ENCODE measurements at regions not wholly inside any gene's neighbourhood (a gene's known extent, or its start where the extent isn't known, plus 50 kb on each side); places are given as distances from the start of the nearest gene placed in this dataset.

- H3K27me3 ChIP-seq (ENCODE audit: control insufficient read depth, insufficient read depth, low read length, poor library complexity, severe bottlenecking), result no peaks in the 10 kb centered on the region
- 43 to 73% methylated on average over 1 to 2 of the region's 2 CpGs for WGBS, 2 experiments
- H3K4me3 ChIP-seq (ENCODE audit: insufficient read depth, low read depth, low read length), result no peak overlapping the region
- H3K4me1 ChIP-seq (ENCODE audit: control insufficient read depth, insufficient read depth, low read length), result no peaks in the 10 kb centered on the region
- no peaks in the 10 kb centered on the region for H3K36me3 ChIP-seq (ENCODE audit: control insufficient read depth, insufficient read depth, low read length)
- H3K9me3 ChIP-seq (ENCODE audit: control insufficient read depth, low read length), result no peaks in the 10 kb centered on the region
- no peak overlapping the region for H3K27ac ChIP-seq (ENCODE audit: insufficient read depth, low read depth, low read length, poor library complexity, severe bottlenecking)
These were observed 1570.6 kb upstream of the GOT2 start for GRCh38 chr16:60304720-60305119.

- no peaks in the 10 kb centered on the region for H3K27me3 ChIP-seq (ENCODE audit: control insufficient read depth, insufficient read depth, low read length, poor library complexity, severe bottlenecking)
- H3K27ac ChIP-seq (ENCODE audit: insufficient read depth, low read depth, low read length, poor library complexity, severe bottlenecking), result no peak overlapping the region
- no peaks in the 10 kb centered on the region for H3K9me3 ChIP-seq (ENCODE audit: control insufficient read depth, low read length)
- no peak overlapping the region for H3K4me3 ChIP-seq (ENCODE audit: insufficient read depth, low read depth, low read length)
- 89 to 95% methylated on average over 4 of the region's 4 CpGs for WGBS, 2 experiments
- H3K4me1 ChIP-seq (ENCODE audit: control insufficient read depth, insufficient read depth, low read length), result no peaks in the 10 kb centered on the region
- H3K36me3 ChIP-seq (ENCODE audit: control insufficient read depth, insufficient read depth, low read length), result no peaks in the 10 kb centered on the region
These were observed 1570.0 kb upstream of the GOT2 start for GRCh38 chr16:60304066-60304465.

- WGBS, 2 experiments, result 92 to 94% methylated on average over 2 of the region's 2 CpGs
- no peaks in the 10 kb centered on the region for H3K27me3 ChIP-seq (ENCODE audit: control insufficient read depth, insufficient read depth, low read length, poor library complexity, severe bottlenecking)
- H3K27ac ChIP-seq (ENCODE audit: insufficient read depth, low read depth, low read length, poor library complexity, severe bottlenecking), result no peak overlapping the region
- H3K9me3 ChIP-seq (ENCODE audit: control insufficient read depth, low read length), result no peaks in the 10 kb centered on the region
- no peak overlapping the region for H3K4me3 ChIP-seq (ENCODE audit: insufficient read depth, low read depth, low read length)
- no peaks in the 10 kb centered on the region for H3K36me3 ChIP-seq (ENCODE audit: control insufficient read depth, insufficient read depth, low read length)
- H3K4me1 ChIP-seq (ENCODE audit: control insufficient read depth, insufficient read depth, low read length), result no peaks in the 10 kb centered on the region
These were observed 1568.6 kb upstream of the GOT2 start for GRCh38 chr16:60302676-60303075.

- Histone ChIP-seq H3K27ac (ENCODE audit: insufficient read depth, low read depth, low read length, poor library complexity, severe bottlenecking) (no peak overlapping the region), H3K36me3 (ENCODE audit: control insufficient read depth, insufficient read depth, low read length) (no peaks in the 10 kb centered on the region), H3K9me3 (ENCODE audit: control insufficient read depth, low read length) (no peaks in the 10 kb centered on the region), H3K4me3 (ENCODE audit: insufficient read depth, low read depth, low read length) (no peak overlapping the region), H3K4me1 (ENCODE audit: control insufficient read depth, insufficient read depth, low read length) (no peaks in the 10 kb centered on the region), H3K27me3 (ENCODE audit: control insufficient read depth, insufficient read depth, low read length, poor library complexity, severe bottlenecking) (no peaks in the 10 kb centered on the region)
- 80 to 91% methylated on average over 2 of the region's 2 CpGs for WGBS, 2 experiments
These were observed 1568.1 kb upstream of the GOT2 start for GRCh38 chr16:60302261-60302660.

- Histone ChIP-seq H3K4me1 (ENCODE audit: control insufficient read depth, insufficient read depth, low read length) (no peaks in the 10 kb centered on the region), H3K4me3 (ENCODE audit: insufficient read depth, low read depth, low read length) (no peak overlapping the region), H3K36me3 (ENCODE audit: control insufficient read depth, insufficient read depth, low read length) (no peaks in the 10 kb centered on the region), H3K27me3 (ENCODE audit: control insufficient read depth, insufficient read depth, low read length, poor library complexity, severe bottlenecking) (no peaks in the 10 kb centered on the region), H3K27ac (ENCODE audit: insufficient read depth, low read depth, low read length, poor library complexity, severe bottlenecking) (no peak overlapping the region), H3K9me3 (ENCODE audit: control insufficient read depth, low read length) (no peaks in the 10 kb centered on the region)
- WGBS, 2 experiments, result 92 to 95% methylated on average over 3 of the region's 3 CpGs
These were observed 1565.2 kb upstream of the GOT2 start for GRCh38 chr16:60299241-60299776.

GRCh38 chr16:60295451-60295850, 1561.3 kb upstream of the GOT2 start:
- no peak overlapping the region for H3K27ac ChIP-seq (ENCODE audit: insufficient read depth, low read depth, low read length, poor library complexity, severe bottlenecking)
- H3K27me3 ChIP-seq (ENCODE audit: control insufficient read depth, insufficient read depth, low read length, poor library complexity, severe bottlenecking), result no peaks in the 10 kb centered on the region
- no peaks in the 10 kb centered on the region for H3K36me3 ChIP-seq (ENCODE audit: control insufficient read depth, insufficient read depth, low read length)
- no peaks in the 10 kb centered on the region for H3K4me1 ChIP-seq (ENCODE audit: control insufficient read depth, insufficient read depth, low read length)
- H3K4me3 ChIP-seq (ENCODE audit: insufficient read depth, low read depth, low read length), result no peak overlapping the region
- 87 to 94% methylated on average over 2 to 3 of the region's 3 CpGs for WGBS, 2 experiments
- no peaks in the 10 kb centered on the region for H3K9me3 ChIP-seq (ENCODE audit: control insufficient read depth, low read length)

GRCh38 chr16:60285794-60286193, 1551.7 kb upstream of the GOT2 start:
- H3K27ac ChIP-seq (ENCODE audit: insufficient read depth, low read depth, low read length, poor library complexity, severe bottlenecking), result no peak overlapping the region
- no peak overlapping the region for H3K4me3 ChIP-seq (ENCODE audit: insufficient read depth, low read depth, low read length)
- WGBS, 2 experiments, result 80% methylated on average over 1 of the region's 1 CpG; no CpG with 5 or more reads in 1 of the 2 experiments
- H3K9me3 ChIP-seq (ENCODE audit: control insufficient read depth, low read length), result no peaks in the 10 kb centered on the region
- H3K27me3 ChIP-seq (ENCODE audit: control insufficient read depth, insufficient read depth, low read length, poor library complexity, severe bottlenecking), result no peaks in the 10 kb centered on the region
- H3K4me1 ChIP-seq (ENCODE audit: control insufficient read depth, insufficient read depth, low read length), result no peaks in the 10 kb centered on the region
- no peaks in the 10 kb centered on the region for H3K36me3 ChIP-seq (ENCODE audit: control insufficient read depth, insufficient read depth, low read length)

GRCh38 chr16:60279061-60279665, 1545.0 kb upstream of the GOT2 start:
- no peaks in the 10 kb centered on the region for H3K27me3 ChIP-seq (ENCODE audit: control insufficient read depth, insufficient read depth, low read length, poor library complexity, severe bottlenecking)
- WGBS, 2 experiments, result 90 to 95% methylated on average over 11 of the region's 11 CpGs

GRCh38 chr16:60274431-60275019, 1540.4 kb upstream of the GOT2 start:
- 100% methylated on average over 1 of the region's 2 CpGs for WGBS, 2 experiments
- Histone ChIP-seq H3K9me3 (ENCODE audit: control insufficient read depth, low read length) (no peaks in the 10 kb centered on the region), H3K4me3 (ENCODE audit: insufficient read depth, low read depth, low read length) (no peak overlapping the region), H3K36me3 (ENCODE audit: control insufficient read depth, insufficient read depth, low read length) (no peaks in the 10 kb centered on the region), H3K27me3 (ENCODE audit: control insufficient read depth, insufficient read depth, low read length, poor library complexity, severe bottlenecking) (no peaks in the 10 kb centered on the region), H3K27ac (ENCODE audit: insufficient read depth, low read depth, low read length, poor library complexity, severe bottlenecking) (no peak overlapping the region), H3K4me1 (ENCODE audit: control insufficient read depth, insufficient read depth, low read length) (no peaks in the 10 kb centered on the region)

More at GRCh38 chr16:60279061-60279665, 1545.0 kb upstream of the GOT2 start:
- H3K27ac ChIP-seq (ENCODE audit: insufficient read depth, low read depth, low read length, poor library complexity, severe bottlenecking), result no peak overlapping the region
- no peaks in the 10 kb centered on the region for H3K9me3 ChIP-seq (ENCODE audit: control insufficient read depth, low read length)
- no peaks in the 10 kb centered on the region for H3K36me3 ChIP-seq (ENCODE audit: control insufficient read depth, insufficient read depth, low read length)
- no peaks in the 10 kb centered on the region for H3K4me1 ChIP-seq (ENCODE audit: control insufficient read depth, insufficient read depth, low read length)
- H3K4me3 ChIP-seq (ENCODE audit: insufficient read depth, low read depth, low read length), result no peak overlapping the region

GRCh38 chr16:60271781-60272180, 1537.7 kb upstream of the GOT2 start:
- no peaks in the 10 kb centered on the region for H3K4me1 ChIP-seq (ENCODE audit: control insufficient read depth, insufficient read depth, low read length)
- no peaks in the 10 kb centered on the region for H3K36me3 ChIP-seq (ENCODE audit: control insufficient read depth, insufficient read depth, low read length)
- H3K9me3 ChIP-seq (ENCODE audit: control insufficient read depth, low read length), result no peaks in the 10 kb centered on the region
- H3K27me3 ChIP-seq (ENCODE audit: control insufficient read depth, insufficient read depth, low read length, poor library complexity, severe bottlenecking), result no peaks in the 10 kb centered on the region
- H3K27ac ChIP-seq (ENCODE audit: insufficient read depth, low read depth, low read length, poor library complexity, severe bottlenecking), result no peak overlapping the region
- H3K4me3 ChIP-seq (ENCODE audit: insufficient read depth, low read depth, low read length), result no peak overlapping the region
